GM12872 (cell line): ENCODE measurements at regions not wholly inside any gene's neighbourhood (a gene's known extent, or its start where the extent isn't known, plus 50 kb on each side); places are given as distances from the start of the nearest gene placed in this dataset.

Source experiments
- CTCF ChIP-seq: IDR thresholded peaks from 3 replicates; pipeline ENCODE4 v1.5.1; 2011; ENCODE audit warnings: low read depth, mild to moderate bottlenecking, low read length, moderate library complexity; ENCODE audit not compliant: insufficient read depth

GRCh38 chr9:80012557-80013330 lies 441.0 kb downstream of the TLE4 start:
- no peak for TF ChIP-seq CTCF

- TF ChIP-seq CTCF, result no peak
Measured at GRCh38 chr9:80009204-80009603, 437.4 kb downstream of the TLE4 start.

- TF ChIP-seq CTCF, result no peak
Measured at GRCh38 chr9:80004714-80005113, 432.9 kb downstream of the TLE4 start.

GRCh38 chr9:79990536-79990935 lies 418.8 kb downstream of the TLE4 start:
- no peak for TF ChIP-seq CTCF

GRCh38 chr9:79989079-79989478 lies 417.3 kb downstream of the TLE4 start:
- no peak for TF ChIP-seq CTCF

- no peak for TF ChIP-seq CTCF
Measured at GRCh38 chr9:79988126-79988525, 416.4 kb downstream of the TLE4 start.

- no peak for TF ChIP-seq CTCF
Measured at GRCh38 chr9:79986437-79986836, 414.7 kb downstream of the TLE4 start.
